ENCODE measurements at regions not wholly inside any gene's neighbourhood (a gene's known extent, or its start where the extent isn't known, plus 50 kb on each side); places are given as distances from the start of the nearest gene placed in this dataset.

DNA sequence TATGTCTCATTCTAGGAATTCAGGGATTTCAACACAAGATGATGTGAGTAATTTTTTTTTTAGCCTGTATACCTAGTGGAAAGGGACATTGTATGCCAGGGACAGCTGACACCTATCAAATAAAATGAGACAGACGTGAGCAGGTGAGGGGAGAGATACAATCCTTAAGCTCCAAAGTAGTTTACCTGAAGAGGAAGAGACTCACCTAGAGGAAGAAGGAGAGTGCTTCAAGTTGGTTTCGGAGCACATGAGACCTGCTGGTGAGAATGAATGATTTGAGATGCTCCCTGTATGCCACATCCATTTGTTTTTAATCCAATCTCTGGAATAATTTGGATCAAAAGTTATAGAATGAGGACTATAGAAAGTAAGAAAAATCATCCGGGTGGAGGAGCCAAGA is 915.4 kb upstream of the FBXO33 start:
- DNase-seq: peak; percentile 55

DNA sequence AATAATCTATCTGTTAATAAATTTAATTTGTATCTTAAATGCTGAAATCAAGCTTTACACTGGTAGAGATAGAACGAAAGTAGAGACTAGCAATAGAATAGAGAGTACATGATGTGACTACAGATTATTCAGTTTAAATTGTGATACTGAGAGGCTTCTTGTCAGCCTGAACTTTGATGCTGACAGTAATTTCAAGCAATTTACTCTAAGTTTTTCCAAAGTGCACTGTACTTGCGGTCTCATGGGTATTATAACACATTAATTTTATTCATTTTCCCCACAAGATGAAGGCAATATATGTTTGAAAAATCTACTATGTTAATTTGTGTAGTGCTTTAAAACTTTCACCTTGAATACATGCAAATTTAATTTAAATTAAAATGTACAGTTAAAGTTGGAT is 914.0 kb upstream of the FBXO33 start:
- peak; percentile 1 for DNase-seq

- peak; percentile 10 for DNase-seq
These were observed 913.1 kb upstream of the FBXO33 start for GRCh38 chr14:40345334-40345733.

GRCh38 chr14:40340708-40341107 is 908.5 kb upstream of the FBXO33 start:
- DNase-seq: no peak

DNA sequence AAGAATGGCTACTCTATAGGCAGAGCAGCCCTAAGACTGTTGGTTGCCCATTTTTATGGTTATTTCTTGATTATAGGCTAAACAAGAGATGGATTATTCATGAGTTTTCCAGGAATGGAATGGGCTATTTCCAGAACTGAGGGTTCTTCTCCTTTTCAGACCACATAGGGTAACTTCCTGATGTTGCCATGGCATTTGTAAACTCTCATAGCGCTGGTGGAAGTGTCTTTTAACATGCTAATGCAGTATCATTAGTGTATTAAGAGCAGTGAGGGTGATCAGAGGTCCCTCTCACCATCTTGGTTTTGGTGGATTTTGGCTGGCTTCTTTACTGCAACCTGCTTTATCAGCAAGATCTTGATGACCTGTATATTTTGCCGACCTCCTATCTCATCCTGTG is 904.6 kb upstream of the FBXO33 start:
- no peak for DNase-seq

DNA sequence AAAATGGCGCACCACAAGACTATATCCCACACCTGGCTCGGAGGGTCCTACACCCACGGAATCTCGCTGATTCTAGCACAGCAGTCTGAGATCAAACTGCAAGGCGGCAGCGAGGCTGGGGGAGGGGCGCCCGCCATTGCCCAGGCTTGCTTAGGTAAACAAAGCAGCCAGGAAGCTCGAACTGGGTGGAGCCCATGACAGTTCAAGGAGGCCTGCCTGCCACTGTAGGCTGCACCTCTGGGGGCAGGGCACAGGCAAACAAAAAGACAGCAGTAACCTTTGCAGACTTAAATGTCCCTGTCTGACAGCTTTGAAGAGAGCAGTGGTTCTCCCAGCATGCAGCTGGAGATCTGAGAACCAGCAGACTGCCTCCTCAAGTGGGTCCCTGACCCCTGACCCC is 894.3 kb upstream of the FBXO33 start:
- peak; percentile 84 for DNase-seq

DNA sequence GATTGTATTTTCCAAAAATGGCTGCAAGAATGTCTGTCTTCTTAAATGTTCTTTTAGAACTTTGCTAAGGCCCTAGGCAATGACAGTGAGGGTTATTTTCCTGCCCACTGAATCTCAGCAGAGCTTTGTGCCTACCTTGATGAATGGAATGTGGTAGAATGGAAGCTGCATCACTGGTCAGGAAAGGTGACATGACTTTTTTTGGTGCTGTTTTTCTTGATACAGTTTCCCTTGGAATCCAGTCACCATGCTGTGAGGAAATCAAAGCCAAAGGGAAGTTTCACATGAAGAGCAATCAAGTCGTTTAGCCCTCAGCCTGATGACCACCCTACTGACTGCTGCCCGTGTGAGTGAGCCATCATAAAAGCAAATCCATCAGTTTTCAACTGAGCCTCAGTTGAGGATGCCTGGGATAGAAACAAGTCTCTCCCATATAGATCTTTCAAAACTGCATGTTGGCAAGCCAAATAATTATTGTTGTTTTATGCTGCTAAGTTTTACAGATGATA is 886.0 kb upstream of the FBXO33 start:
- DNase-seq: no peak

DNA sequence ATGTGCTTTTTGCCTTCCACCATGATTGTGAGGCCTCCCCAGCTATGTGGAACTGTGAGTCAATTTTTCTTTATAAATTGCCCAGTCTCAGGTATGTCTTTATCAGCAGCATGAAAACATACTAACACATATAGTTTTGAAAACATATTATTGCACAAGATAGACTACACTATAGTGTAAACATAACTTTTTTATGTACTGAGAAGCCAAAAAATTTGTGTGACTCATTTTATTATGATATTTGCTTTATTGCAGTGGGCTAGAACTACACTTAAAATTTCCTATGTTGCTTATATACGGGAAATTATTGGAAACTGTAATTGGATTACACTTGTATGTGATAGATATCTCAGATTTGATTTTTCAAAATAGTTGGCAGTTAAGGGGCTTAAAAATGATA is 885.5 kb upstream of the FBXO33 start:
- no peak for DNase-seq

DNA sequence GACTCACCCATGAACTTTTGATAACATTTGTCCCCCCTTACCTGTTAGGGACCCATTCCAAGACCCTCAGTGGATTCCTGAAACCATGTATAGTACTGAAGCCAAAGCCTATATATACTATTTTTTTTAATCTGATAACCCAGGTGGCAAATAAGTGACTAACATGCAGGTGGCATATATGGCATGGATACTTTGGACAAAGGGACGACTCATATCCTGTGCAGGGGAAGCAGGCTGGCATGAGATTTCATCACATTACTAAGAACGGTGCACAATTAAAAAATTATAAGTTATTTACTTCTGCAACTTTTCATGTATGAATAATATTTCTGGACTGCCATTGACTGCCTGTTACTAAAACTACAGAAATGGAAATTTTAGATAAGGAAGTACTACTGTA is 880.1 kb upstream of the FBXO33 start:
- peak; percentile 67 for DNase-seq

DNA sequence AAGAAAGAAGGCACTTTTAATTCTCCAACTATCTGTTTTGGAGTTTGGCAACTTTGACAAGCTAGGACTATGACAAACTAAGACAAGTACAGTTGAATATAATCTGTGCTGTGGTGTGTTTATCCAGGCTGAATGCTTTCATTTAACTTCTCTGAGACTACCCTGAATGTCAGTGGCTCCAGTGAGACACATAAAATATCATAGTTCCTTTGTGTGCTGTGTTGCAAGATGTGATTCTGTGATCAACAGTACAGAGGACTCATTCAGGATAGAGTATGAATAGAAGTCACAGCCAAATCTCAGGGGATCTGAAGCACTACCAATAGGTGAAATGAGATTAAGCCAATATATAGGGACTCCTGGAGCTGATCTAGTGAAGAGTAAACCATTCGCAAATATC is 876.9 kb upstream of the FBXO33 start:
- DNase-seq: no peak

DNA sequence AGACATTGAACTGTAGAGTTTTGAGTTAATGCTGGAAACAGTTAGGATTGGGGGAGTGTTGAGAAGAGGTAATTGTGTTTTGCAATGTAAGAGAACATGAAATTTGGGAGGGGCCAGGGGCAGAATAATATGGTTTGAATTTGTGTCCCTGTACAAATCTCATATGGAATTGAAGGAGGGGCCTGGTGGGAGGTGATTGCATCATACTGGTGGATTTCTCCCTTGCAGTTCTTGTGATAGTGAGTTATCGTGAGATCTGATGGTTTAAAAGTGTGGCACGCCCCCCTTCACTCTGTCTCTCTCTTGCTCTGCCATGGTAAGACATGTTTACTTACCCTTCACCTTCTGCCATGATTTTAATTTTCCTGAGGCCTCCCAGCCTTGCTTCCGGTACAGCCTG is 876.0 kb upstream of the FBXO33 start:
- DNase-seq: no peak

GRCh38 chr14:40296821-40297220 is 864.6 kb upstream of the FBXO33 start:
- DNase-seq: no peak

DNA sequence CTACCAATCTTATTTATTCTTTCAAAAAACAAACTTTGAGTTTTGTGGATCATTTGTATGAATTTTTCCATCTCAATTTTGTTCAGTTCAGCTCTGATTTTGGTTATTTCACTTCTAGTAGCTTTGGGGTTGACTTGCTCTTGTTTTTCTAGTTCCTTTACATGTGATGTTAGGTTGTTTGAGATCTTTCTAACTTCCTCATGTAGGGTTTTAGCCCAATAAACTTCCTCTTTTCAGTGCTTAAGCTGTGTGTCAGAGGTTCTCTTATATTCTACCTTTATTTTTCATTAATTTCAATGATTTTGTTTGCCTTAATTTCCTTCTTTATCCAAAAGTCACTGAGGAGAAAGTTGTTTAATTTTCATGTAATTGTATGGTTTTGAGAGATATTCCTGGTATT is 860.4 kb upstream of the FBXO33 start:
- no peak for DNase-seq

DNA sequence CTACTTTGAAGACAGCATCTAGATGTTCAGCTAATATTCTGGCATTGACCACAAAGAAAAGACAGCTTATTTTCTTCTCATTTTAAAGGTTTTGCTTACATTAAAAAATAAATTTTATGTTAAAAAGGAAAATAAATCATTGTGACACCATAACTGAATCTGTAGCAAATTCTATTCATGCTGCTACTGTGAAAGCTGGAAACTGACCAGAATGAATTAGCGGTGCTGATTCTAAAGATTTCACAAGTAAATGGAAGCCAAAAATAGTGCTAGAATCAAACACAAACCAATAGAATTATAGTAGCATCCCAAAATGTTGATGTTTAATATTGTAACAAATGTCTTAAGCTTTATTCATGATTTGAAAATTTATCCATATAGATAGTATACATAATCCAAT is 850.0 kb upstream of the FBXO33 start:
- DNase-seq: no peak

GRCh38 chr14:40280652-40281051 is 848.4 kb upstream of the FBXO33 start:
- DNase-seq: no peak

GRCh38 chr14:40273417-40273816 is 841.2 kb upstream of the FBXO33 start:
- DNase-seq: no peak

DNA sequence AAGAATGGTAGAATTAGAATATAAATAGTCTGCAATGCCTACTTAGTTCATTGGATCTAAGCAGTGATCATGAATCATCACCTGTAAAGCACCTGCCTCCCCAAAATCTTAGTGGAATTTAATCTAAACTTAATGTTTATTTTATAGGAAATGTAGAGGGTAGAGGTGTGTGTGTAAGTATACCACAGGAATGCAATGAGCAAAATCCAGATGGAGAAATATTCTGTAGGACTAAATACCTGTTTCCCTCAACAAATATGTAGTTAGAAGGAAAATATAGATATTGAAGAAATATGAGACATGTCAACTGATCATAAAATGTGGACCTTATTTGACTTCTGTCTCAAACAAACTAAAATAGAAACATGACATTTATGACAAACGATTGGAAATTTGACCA is 839.2 kb upstream of the FBXO33 start:
- DNase-seq: no peak

DNA sequence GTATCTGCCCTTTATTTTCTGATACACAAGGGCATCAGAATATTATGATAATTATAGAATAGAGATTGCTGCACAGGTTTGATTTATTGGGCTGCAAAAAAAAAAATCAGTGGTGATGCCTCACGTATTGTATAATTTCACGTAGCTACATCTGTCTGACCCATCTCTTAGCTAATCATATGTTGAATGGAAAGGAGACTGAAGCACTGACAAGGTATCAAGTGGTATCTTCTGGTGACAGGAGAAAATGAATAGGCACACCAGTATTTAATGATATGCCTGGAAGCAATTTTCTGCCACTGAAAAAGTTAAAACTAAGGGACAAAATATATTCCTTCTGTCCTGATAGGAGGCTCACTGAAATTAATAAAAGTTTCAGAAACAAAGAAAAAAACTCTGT is 837.2 kb upstream of the FBXO33 start:
- no peak for DNase-seq

DNA sequence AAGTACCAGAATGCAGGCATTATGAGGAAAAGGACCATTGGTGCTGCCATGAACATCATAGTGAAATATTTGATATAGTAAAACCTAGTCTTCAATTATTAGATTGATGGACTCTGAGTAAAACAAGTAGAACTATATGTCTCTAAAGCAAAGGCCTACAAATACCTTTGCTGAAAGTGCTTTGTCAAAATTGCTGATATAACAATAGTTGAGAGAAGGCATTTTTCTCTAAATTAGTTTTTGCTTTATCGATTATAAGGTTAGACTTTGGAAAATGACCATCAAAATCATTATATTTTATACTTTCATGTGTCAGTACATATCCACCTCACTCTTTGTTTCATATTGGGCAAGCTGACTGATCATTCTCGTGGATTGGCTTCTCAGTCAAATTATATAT is 836.0 kb upstream of the FBXO33 start:
- DNase-seq: no peak

GRCh38 chr14:40265096-40265495 is 832.9 kb upstream of the FBXO33 start:
- no peak for DNase-seq

DNA sequence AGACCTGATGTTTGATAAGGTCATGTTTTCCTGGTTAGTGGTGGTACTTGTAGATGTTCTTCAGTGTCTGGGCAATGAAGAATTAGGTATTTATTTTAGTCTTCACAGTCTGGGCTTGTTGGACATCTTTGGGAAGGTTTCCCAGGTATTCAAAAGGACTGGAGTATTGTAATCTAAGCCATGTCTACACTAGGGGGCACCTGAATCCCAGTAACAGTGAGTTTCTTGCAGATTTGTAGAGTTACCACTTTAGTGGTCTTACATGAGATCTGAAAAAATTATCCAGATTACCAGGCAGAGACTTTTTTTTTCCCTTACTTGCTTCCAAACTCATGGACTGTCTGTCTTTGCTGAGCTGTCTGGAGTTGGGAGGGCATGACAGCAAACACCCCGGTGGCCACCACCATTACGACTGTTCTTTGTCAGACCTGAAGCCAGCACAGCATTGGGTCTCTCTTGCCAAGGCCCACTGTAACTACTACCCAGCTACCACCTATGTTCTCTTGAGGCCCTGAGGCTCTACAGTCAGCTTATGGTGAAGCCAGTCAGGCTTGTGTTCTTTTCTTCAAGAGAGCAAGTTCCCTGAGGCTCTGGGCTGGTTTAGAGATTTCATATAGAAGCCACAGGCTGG is 820.7 kb upstream of the FBXO33 start:
- DNase-seq: peak; percentile 1

GRCh38 chr14:40248671-40249070 is 816.4 kb upstream of the FBXO33 start:
- DNase-seq: peak; percentile 8

DNA sequence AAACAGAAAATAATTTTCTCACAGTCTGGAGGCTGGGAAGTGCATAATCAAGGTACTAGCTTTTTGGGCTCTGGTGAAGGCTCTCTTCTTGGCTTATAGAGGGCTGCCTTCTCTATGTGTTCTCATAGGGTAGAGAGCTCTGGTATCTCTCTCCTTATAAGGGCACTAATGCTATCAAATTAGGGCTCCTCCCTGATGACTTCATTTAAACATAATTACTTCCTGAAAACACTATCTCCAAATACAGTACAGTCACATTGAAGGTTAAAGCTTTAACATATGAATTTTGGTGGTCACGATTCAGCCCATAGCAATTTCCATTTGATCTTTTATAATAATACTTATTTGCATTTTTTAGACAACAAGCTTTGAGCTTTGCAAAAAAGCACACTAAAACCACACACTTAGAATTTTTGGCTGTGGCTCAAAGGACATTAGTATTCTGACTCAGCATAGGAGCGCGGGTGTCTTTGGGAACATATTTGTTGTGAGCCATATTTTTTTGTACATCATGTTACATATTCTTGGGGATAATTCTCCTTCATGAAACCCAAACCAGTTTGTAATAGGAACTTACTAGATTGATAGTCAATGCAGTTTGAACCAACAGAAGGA is 808.1 kb upstream of the FBXO33 start:
- peak; percentile 31 for DNase-seq

DNA sequence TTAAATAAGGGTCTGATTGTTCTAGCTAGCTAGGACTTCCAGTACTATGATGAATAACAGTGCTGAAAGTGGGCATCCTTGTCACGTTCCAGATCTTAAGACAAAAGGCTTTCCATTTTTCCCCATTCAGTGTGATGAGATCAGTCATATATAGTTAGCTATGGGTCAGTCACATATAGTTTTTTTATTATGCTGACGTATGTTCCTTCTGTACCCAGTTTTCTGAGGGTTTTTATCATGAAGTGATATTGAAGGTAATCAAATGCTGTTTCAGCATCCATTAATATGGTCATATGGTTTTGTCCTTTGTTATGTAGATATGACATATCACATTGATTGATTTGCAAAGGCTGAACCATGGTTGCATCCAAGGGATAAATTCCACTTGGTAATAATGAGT is 800.1 kb upstream of the FBXO33 start:
- no peak for DNase-seq

DNA sequence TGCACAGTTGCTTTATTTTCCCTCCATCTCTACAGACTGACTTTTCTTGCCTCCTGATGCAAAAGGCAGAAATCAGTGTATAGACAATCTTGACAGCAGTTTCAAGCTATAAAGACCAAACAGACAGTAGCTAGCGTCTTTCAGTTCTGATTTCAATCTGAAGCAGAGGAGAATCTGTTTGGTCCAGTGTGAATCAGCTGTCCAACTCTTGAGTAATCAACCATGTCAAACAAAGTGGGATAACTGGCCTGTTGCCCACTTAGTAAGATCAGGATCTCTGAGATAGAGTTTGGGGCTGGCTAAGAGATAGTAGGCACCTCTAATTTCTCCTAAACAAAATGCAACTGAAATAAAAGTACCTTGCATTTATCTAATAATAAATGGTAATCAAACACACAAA is 797.4 kb upstream of the FBXO33 start:
- DNase-seq: no peak
